SK-N-SH treated with all-trans-retinoic acid at 6 μM for 48 hours (cell line): ENCODE measurements at regions not wholly inside any gene's neighbourhood (a gene's known extent, or its start where the extent isn't known, plus 50 kb on each side); places are given as distances from the start of the nearest gene placed in this dataset.

Source experiments
- ATAC-seq: fragments of 200-7000 bp; cut with Tn5 transposase; 3 replicates; pipeline ENCODE4 v1.9.1; 2020; ENCODE audit warnings: mild to moderate bottlenecking, moderate library complexity
- ARNTL ChIP-seq: fragments of 450-650 bp; formaldehyde crosslinking; IDR thresholded peaks from 2 replicates; pipeline ENCODE4 v1.5.0; 2020; ENCODE audit warnings: low read depth, mild to moderate bottlenecking, moderate library complexity, borderline replicate concordance
- BACH2 ChIP-seq: fragments of 250-450 bp; sonication (Bioruptor Pico); IDR thresholded peaks from 2 replicates; pipeline ENCODE4 v1.9.0; 2021; ENCODE audit warnings: mild to moderate bottlenecking, borderline replicate concordance
- CREB5 ChIP-seq: fragments of 250-450 bp; sonication (Bioruptor Pico); IDR thresholded peaks from 2 replicates; pipeline ENCODE4 v1.5.1; 2020; ENCODE audit warnings: low read depth, mild to moderate bottlenecking, moderate library complexity
- CSDC2 ChIP-seq: fragments of 250-450 bp; sonication (Bioruptor Pico); IDR thresholded peaks from 2 replicates; pipeline ENCODE4 v1.5.0; 2020; ENCODE audit warnings: mild to moderate bottlenecking, moderate library complexity
- ESRRG ChIP-seq: fragments of 250-450 bp; sonication (Bioruptor Pico); IDR thresholded peaks from 2 replicates; pipeline ENCODE4 v1.6.1; 2021; ENCODE audit warnings: mild to moderate bottlenecking
- GLIS3 ChIP-seq: fragments of 250-450 bp; sonication (Bioruptor Pico); IDR thresholded peaks from 2 replicates; pipeline ENCODE4 v1.5.0; 2020; ENCODE audit warnings: mild to moderate bottlenecking, moderate library complexity
- ISL1 ChIP-seq: fragments of 250-450 bp; sonication (Bioruptor Pico); IDR thresholded peaks from 2 replicates; pipeline ENCODE4 v2.1.2; 2022; ENCODE audit warnings: mild to moderate bottlenecking, moderate library complexity
- OSR1 ChIP-seq: fragments of 250-450 bp; sonication (Bioruptor Pico); IDR thresholded peaks from 2 replicates; pipeline ENCODE4 v1.8.0; 2022; ENCODE audit warnings: moderate library complexity, mild to moderate bottlenecking, inconsistent platforms
- RARB ChIP-seq: fragments of 250-450 bp; sonication (Bioruptor Pico); IDR thresholded peaks from 2 replicates; pipeline ENCODE4 v1.8.0; 2021; ENCODE audit warnings: mild to moderate bottlenecking, moderate library complexity
- SNAI2 ChIP-seq: fragments of 250-450 bp; sonication (Bioruptor Pico); IDR thresholded peaks from 2 replicates; pipeline ENCODE4 v1.5.0; 2020; ENCODE audit warnings: mild to moderate bottlenecking, moderate library complexity
- TCF4 ChIP-seq: fragments of 250-450 bp; sonication (Bioruptor Pico); IDR thresholded peaks from 2 replicates; pipeline ENCODE4 v1.8.0; 2021; ENCODE audit warnings: mild to moderate bottlenecking, moderate library complexity, borderline replicate concordance
- TOX ChIP-seq: fragments of 250-450 bp; sonication (Bioruptor Pico); IDR thresholded peaks from 2 replicates; pipeline ENCODE4 v1.8.0; 2021; ENCODE audit warnings: mild to moderate bottlenecking, moderate library complexity, borderline replicate concordance
- ZC3H10 ChIP-seq: fragments of 250-450 bp; sonication (Bioruptor Pico); IDR thresholded peaks from 2 replicates; pipeline ENCODE4 v1.5.1; 2021; ENCODE audit warnings: mild to moderate bottlenecking, moderate library complexity
- ZFP3 ChIP-seq: fragments of 250-450 bp; sonication (Bioruptor Pico); IDR thresholded peaks from 2 replicates; pipeline ENCODE4 v1.5.0; 2020; ENCODE audit warnings: mild to moderate bottlenecking, moderate library complexity
- ZFP30 ChIP-seq: fragments of 450-650 bp; formaldehyde crosslinking; IDR thresholded peaks from 2 replicates; pipeline ENCODE4 v1.5.0; 2022; ENCODE audit warnings: mild to moderate bottlenecking, moderate library complexity
- ZNF565 ChIP-seq: fragments of 450-650 bp; formaldehyde crosslinking; conservative IDR thresholded peaks from 2 replicates; pipeline ENCODE4 v1.5.0; 2020; ENCODE audit warnings: low read depth, mild to moderate bottlenecking, moderate library complexity
- ZNF70 ChIP-seq: fragments of 450-650 bp; formaldehyde crosslinking; IDR thresholded peaks from 2 replicates; pipeline ENCODE4 v1.5.0; 2020; ENCODE audit warnings: mild to moderate bottlenecking, moderate library complexity
- ZNF8 ChIP-seq: fragments of 450-650 bp; formaldehyde crosslinking; IDR thresholded peaks from 2 replicates; pipeline ENCODE4 v1.5.0; 2020; ENCODE audit warnings: mild to moderate bottlenecking, moderate library complexity
- TF ChIP-seq, protein P1 (sequence below): fragments of 250-450 bp; sonication (Bioruptor Pico); IDR thresholded peaks from 2 replicates; pipeline ENCODE4 v1.8.0; 2021; ENCODE audit warnings: low read depth, mild to moderate bottlenecking, moderate library complexity, borderline replicate concordance
- TF ChIP-seq, protein P2 (sequence below): fragments of 250-450 bp; sonication (Bioruptor Pico); IDR thresholded peaks from 2 replicates; pipeline ENCODE4 v1.5.1; 2021; ENCODE audit warnings: mild to moderate bottlenecking, moderate library complexity
- TF ChIP-seq, protein P3 (sequence below): fragments of 250-450 bp; sonication (Bioruptor Pico); IDR thresholded peaks from 2 replicates; pipeline ENCODE4 v1.5.0; 2020; ENCODE audit warnings: mild to moderate bottlenecking, moderate library complexity

GRCh38 chr2:152942940-152943440 is 224.6 kb downstream of the ARL6IP6 start:
- TF ChIP-seq SNAI2 (no peak), ZNF70 (CRISPR knock-in tag) (no peak), OSR1 (CRISPR knock-in tag) (no peak), ZC3H10 (CRISPR knock-in tag) (no peak), ZFP30 (CRISPR knock-in tag) (no peak), CSDC2 (CRISPR knock-in tag) (no peak), ESRRG (CRISPR knock-in tag) (no peak), BACH2 (CRISPR knock-in tag) (no peak), CREB5 (CRISPR knock-in tag) (no peak), GLIS3 (no peak), ARNTL (no peak), TOX (CRISPR knock-in tag) (no peak)
- TF ChIP-seq, protein P1, sequence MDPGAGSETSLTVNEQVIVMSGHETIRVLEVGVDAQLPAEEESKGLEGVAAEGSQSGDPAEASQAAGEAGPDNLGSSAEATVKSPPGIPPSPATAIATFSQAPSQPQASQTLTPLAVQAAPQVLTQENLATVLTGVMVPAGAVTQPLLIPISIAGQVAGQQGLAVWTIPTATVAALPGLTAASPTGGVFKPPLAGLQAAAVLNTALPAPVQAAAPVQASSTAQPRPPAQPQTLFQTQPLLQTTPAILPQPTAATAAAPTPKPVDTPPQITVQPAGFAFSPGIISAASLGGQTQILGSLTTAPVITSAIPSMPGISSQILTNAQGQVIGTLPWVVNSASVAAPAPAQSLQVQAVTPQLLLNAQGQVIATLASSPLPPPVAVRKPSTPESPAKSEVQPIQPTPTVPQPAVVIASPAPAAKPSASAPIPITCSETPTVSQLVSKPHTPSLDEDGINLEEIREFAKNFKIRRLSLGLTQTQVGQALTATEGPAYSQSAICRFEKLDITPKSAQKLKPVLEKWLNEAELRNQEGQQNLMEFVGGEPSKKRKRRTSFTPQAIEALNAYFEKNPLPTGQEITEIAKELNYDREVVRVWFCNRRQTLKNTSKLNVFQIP (CRISPR knock-in tag), result no peak
- ATAC-seq, result no peak

DNA sequence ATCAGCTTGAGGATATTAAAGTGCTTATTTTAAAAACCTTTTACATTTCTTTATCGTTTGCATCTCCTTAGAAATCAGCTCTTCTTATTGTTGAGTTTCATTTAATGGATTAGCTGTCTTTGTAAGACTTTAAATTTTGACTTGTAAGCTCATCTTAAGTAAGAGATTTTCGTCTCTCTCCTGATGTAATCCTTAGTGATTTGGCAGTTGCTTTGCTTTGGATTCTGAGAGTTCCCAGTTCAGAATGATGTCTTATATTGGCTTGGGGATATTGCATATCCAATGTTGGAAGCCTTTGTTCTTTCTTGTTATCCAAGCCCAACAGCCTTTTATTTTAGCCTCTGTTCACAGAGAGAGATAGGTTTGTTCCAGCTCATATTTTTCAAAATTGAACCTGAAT is 212.1 kb downstream of the ARL6IP6 start:
- no peak for ATAC-seq
- no peak for TF ChIP-seq TOX (CRISPR knock-in tag)
- no peak for TF ChIP-seq ZNF70 (CRISPR knock-in tag)
- TF ChIP-seq GLIS3, result no peak
- TF ChIP-seq TCF4 (CRISPR knock-in tag), result no peak
- no peak for TF ChIP-seq ZNF565 (CRISPR knock-in tag)
- no peak for TF ChIP-seq ZFP30 (CRISPR knock-in tag)
- no peak for TF ChIP-seq OSR1 (CRISPR knock-in tag)
- TF ChIP-seq ZNF8 (CRISPR knock-in tag), result no peak
- TF ChIP-seq CREB5 (CRISPR knock-in tag), result no peak
- TF ChIP-seq, protein P2, sequence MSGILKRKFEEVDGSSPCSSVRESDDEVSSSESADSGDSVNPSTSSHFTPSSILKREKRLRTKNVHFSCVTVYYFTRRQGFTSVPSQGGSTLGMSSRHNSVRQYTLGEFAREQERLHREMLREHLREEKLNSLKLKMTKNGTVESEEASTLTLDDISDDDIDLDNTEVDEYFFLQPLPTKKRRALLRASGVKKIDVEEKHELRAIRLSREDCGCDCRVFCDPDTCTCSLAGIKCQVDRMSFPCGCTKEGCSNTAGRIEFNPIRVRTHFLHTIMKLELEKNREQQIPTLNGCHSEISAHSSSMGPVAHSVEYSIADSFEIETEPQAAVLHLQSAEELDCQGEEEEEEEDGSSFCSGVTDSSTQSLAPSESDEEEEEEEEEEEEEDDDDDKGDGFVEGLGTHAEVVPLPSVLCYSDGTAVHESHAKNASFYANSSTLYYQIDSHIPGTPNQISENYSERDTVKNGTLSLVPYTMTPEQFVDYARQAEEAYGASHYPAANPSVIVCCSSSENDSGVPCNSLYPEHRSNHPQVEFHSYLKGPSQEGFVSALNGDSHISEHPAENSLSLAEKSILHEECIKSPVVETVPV, result no peak
- TF ChIP-seq CSDC2 (CRISPR knock-in tag), result no peak
- no peak for TF ChIP-seq RARB
- TF ChIP-seq ARNTL, result no peak
- no peak for TF ChIP-seq SNAI2
- TF ChIP-seq, protein P1 (CRISPR knock-in tag), result no peak
- TF ChIP-seq, protein P3, sequence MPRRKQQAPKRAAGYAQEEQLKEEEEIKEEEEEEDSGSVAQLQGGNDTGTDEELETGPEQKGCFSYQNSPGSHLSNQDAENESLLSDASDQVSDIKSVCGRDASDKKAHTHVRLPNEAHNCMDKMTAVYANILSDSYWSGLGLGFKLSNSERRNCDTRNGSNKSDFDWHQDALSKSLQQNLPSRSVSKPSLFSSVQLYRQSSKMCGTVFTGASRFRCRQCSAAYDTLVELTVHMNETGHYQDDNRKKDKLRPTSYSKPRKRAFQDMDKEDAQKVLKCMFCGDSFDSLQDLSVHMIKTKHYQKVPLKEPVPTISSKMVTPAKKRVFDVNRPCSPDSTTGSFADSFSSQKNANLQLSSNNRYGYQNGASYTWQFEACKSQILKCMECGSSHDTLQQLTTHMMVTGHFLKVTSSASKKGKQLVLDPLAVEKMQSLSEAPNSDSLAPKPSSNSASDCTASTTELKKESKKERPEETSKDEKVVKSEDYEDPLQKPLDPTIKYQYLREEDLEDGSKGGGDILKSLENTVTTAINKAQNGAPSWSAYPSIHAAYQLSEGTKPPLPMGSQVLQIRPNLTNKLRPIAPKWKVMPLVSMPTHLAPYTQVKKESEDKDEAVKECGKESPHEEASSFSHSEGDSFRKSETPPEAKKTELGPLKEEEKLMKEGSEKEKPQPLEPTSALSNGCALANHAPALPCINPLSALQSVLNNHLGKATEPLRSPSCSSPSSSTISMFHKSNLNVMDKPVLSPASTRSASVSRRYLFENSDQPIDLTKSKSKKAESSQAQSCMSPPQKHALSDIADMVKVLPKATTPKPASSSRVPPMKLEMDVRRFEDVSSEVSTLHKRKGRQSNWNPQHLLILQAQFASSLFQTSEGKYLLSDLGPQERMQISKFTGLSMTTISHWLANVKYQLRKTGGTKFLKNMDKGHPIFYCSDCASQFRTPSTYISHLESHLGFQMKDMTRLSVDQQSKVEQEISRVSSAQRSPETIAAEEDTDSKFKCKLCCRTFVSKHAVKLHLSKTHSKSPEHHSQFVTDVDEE (CRISPR knock-in tag), result no peak
- TF ChIP-seq ISL1 (CRISPR knock-in tag), result no peak
- no peak for TF ChIP-seq ZFP3 (CRISPR knock-in tag)
- no peak for TF ChIP-seq BACH2 (CRISPR knock-in tag)
- TF ChIP-seq, all 23 proteins: peak for 0
